ENCODE measurements at regions not wholly inside any gene's neighbourhood (a gene's known extent, or its start where the extent isn't known, plus 50 kb on each side); places are given as distances from the start of the nearest gene placed in this dataset.

DNA sequence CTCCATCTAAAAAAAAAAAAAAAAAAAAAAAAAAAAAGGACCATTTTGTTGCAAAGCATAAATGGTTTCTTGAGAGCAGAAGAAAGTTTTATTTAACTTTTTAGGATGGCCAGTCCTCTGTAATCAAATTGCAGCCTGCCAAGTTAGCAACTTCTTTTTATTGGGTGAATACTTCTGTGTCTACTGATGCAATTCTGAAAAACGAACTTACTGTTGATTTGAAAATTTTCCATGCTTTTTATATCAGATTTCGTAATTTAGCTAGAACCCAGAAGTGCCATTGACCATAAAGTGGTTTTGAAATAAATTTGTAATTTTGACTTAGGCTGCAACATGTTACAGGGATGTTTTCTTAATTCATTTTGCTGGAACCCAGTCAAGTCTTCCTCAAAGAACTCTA, 269.1 kb upstream of the ACTBL2 start:
- TF ChIP-seq POLR2AphosphoS5 (IDR thresholded peaks at IDR 0.05; ENCODE audit: low read depth, low read length): no peak
- no peak for TF ChIP-seq POLR2A (IDR thresholded peaks at IDR 0.05; ENCODE audit: low read depth, low read length)
